NCI-H460 (cell line): ENCODE measurements at regions not wholly inside any gene's neighbourhood (a gene's known extent, or its start where the extent isn't known, plus 50 kb on each side); places are given as distances from the start of the nearest gene placed in this dataset.
"Not testable (repeated sequence)": the region's sequence is repeated elsewhere in the genome, so short reads cannot be mapped to it uniquely, and the experiment has no call there.

Experiments used
- DNase-seq: peaks from one replicate; pipeline ENCODE4 v3.0.0-alpha.2; 2016; ENCODE audit warnings: low read depth; ENCODE audit errors: extremely low read depth

DNA sequence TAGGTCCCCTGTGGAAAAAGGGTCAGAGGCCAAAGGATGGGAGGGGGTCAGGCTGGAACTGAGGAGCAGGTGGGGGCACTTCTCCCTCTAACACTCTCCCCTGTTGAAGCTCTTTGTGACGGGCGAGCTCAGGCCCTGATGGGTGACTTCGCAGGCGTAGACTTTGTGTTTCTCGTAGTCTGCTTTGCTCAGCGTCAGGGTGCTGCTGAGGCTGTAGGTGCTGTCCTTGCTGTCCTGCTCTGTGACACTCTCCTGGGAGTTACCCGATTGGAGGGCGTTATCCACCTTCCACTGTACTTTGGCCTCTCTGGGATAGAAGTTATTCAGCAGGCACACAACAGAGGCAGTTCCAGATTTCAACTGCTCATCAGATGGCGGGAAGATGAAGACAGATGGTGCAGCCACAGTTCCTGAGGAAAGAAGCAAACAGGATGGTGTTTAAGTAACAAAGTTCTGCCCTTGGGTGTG, 165.8 kb downstream of the RPIA start:
- DNase-seq: no peak

DNA sequence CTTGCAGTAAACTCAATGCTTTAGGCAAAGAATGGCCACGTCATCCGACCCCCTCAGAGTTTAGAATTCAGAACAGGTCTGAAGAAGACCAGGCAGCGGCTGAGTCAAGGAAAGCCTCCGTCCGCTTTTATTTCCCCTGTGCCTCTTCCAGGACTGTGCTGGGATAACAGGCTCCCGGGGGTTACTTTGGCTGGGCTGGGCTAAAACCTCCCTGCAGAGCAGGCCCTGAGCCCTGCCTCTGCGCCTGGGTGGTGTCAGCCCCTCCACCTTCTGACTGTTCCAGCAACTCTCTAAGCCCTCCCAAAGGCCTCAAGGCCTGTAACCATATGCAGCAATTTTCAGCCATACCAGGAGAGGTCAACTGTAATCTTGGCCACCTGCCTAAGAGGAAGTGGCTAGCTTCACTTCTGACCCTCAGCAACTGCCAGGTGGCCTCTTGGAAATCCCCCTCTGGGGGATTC, 166.5 kb downstream of the RPIA start:
- DNase-seq: no peak

DNA sequence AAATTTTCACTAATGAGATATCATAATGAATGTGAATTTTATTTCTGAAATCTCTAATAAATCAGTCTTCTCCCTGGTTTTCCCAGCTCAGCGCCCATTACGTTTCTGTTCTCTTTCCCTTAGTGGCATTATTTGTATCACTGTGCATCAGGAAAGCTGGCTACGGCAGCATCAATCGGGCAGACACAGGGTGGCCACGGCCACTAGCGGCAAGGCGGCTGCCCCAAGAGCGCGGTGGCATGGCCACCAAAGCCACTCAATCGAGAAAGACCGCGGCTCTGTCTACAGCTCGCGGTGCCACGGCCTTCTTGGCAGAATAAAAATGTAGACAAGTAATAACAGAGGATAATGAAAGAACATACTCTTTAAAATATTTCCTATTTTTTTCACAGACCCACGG, 168.0 kb downstream of the RPIA start:
- no peak for DNase-seq

DNA sequence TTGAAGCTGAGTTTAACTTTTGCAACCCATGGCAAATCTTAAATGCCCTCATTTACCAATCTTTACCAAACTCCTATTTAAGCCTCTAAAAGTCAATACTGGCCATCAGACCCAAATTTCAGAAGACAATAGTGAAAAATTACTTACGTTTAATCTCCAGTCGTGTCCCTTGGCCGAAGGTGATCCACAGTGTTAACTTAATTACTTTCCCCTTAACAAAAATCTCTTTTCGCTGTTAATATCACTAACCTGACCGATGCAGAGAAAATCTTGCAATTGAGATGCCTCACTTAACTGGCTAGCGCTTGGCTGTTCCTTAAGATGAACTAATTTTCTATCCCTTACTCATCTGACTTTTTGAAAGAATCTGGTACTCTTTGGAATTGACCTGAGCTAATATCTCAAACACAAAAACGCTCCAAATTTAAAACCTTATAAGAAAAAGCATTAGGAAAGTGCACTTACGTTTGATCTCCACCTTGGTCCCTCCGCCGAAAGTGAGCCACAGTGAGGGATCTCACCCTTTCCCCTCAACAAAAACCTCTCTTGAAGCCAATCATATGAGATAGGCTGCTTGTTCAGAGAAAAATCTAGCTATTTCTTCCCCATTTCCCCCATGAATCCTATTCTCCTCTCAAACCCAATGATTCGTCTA, 169.1 kb downstream of the RPIA start:
- no peak for DNase-seq

DNA sequence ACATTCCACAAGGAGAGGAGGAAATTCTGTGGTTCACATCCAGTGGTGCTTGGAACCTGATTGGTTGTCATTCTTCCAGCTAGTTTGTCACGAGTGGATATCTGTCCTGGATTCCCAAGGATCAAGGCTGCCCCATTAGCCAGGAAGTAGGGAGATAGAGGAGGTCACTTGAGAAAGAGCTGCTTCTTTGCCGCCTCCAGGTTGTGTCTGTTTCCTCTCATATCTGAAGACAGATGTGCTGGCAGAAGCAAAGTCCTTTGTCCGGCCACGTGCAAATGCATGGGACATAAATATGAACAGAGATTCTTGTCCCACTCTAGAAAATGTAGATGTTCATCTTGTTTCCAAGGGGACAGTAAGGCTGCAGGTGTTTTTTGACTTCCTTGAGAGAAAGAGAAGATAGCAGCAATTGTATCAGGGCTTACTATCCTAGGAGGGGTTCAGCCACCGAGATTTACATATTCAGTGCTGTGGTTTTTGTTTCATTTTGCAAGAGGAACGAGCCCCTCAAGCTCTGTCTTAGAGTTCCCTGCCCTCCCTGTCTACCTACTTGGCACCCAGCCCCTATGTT, 174.4 kb downstream of the RPIA start:
- no peak for DNase-seq

DNA sequence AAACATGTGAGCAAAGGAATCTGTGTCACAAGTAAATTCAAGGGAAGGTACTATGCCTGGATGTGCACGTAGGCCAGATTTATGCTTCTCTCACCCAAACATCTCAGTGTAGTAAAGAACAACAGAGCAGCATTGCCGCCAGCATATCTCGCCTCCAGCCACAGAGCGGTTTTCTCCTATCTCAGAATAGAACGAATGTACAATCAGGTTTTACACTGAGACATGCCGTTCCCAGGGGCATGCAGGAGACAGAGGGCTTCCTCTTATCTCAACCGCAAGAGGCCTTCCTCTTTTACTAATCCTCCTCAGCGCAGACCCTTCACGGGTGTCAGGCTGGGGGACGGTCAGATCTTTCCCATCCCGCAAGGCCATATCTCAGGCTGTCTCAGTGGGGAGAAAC, 175.3 kb downstream of the RPIA start:
- no peak for DNase-seq

DNA sequence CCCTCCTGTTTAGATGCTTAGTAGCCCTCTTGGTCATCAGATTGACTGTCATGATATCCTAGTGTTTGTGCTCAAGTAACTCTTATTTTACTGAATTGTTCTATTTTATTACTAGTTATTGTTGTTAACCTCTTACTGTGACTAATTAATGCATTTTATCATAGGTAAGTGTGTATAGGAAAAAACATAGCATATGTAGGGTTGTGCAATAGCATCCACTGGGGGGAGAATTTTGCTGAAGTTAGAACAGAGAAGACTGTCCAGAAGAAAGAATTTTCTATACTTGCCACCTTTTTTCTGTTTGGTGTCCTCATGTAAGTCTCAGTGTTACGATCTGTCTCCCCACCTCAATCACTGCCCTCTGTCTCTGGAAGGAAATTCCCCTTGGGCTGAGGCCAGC, 177.4 kb downstream of the RPIA start:
- no peak for DNase-seq

DNA sequence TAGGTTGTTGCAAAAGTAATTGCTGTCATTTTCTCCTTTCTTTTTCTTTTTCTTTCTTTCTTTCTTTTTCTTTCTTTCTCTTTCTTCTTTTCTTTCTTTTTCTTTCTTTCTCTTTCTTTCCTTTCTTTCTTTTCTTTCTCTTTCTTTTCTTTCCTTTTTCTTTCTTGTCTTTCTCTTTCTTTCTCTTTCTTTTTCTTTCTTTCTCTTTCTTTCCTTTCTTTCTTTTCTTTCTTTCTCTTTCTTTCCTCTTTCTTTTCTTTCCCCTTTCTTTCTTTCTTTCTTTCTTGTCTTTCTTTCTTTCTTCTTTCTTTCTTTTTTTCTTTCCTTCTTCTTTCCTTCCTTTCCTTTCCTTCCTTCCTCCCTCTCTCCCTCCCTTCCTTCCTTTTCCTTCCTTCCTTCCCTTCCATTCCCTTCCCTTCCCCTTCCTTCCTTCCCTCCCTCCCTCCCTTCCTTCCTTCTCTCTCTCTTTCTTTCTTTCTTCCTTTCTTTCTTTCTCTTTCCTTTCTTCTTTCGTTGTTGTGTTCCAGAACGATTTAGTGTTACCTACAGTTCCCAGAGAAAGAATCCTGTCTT, 178.9 kb downstream of the RPIA start:
- DNase-seq: no peak

DNA sequence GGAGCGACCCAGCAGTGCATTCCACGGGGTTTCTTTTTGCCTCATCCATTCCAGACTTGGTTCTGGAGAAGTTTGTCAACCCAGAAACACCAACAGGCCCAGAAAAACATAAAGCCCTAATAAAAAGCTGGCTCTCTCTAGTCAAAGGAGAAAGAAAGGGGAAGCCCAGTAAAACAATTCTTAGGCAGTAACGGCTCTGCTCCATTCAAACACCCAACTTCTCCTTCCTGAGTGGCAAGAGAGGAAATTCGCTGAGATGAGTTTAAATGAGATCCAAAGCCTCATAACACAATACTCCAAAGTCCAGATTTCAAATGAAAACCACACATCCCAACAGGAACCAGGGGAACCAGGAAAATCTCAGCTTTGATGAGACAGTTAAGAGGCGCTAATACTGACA, 179.9 kb downstream of the RPIA start:
- no peak for DNase-seq

DNA sequence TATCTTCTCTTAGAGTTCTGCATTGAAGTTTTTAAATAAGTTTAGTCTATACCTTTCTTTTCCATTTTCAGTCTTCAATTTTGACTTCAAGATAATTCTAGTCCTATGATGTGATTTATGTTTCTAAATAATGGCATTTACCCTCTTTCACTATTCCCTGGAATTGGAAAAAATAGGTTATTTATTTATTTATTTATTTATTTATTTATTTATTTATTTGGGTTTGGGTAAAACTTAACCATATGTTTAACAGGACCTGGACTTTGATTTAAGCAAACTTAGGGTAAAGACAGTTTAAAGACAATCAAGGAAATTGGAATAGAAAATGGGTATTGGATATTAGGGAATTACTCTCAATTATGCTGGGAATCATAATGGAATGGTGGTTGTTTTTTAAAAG, 182.1 kb downstream of the RPIA start:
- DNase-seq: no peak

DNA sequence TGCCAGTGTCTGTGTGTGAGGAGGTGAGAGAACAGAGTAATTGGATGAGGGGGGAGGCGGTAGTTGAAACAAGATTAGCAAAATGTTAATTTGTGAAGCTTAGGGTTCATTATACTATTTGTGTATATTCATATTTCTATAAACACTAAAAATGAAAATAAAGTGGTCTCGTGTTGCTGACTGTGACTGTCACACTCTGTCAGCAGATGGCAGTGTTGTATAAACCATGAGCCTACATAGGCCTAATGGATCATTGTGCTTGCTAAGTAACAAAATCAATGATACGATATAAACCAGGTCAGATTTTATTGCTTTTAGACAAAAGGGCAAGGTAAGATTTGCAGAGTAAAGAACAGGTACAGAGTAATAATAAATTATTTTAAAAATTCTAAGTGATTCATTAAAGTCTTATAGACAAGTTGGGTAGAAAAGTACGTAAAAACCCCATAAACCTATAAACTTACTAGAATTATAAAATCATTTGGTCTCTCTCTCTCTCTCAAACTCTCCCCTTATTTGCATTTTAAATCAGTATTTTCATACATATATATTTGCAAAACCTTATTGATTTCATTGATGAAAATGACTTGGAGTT, 182.7 kb downstream of the RPIA start:
- peak; percentile 74 for DNase-seq

DNA sequence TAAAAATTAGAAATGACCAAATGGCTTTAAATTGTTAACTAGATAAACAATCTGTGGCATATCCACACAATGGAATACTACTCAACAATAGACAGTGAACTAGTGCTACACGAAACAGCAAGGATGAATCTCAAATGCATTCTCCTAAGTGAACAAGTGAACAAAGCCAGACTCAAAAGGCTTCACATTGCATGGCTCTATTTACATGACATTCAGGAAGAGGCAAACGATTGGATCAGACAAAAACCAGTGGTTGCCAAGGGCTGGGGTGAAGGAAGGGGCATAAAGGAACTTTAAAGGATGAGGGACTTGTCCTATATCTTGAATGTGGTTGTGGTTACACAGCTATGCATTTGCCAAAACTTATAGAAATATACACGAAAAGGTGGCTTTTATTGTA, 184.3 kb downstream of the RPIA start:
- no peak for DNase-seq

DNA sequence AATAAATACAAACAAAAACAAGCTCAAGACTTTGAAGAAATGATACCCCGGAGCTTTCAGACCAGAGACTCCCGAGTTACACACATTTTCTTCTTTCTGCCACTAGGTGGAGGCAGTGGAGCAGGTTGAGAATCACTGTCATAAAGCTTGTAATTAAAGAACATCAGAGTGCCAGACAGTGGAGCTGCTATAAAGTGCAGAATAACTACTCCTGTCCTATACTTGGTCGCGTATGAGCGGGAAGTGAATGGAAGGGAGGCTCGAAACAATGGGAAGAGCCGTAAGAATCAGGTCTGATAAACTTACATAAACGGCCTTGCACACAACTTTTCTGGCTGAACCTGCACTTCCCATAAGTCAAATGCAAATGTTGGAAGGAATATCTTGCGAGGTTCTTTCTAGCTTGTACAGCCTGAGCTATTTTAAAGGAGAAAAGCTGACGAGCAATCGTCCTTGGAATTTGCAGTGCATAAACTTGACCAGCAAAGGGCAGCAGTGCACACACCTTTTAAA, 189.0 kb downstream of the RPIA start:
- peak; percentile 66 for DNase-seq

DNA sequence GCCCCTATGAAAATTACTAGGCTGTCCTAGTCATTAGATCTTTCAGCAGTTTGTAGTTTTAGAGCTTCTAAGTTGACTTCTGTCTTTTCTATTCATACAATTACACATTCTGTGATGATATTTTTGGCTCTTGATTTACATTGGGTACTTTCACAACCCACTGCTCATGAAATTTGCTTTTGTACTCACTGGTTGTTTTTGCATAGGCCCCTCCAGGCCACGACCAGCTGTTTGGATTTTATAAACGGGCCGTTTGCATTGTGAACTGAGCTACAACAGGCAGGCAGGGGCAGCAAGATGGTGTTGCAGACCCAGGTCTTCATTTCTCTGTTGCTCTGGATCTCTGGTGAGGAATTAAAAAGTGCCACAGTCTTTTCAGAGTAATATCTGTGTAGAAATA, 193.8 kb downstream of the RPIA start:
- DNase-seq: no peak

DNA sequence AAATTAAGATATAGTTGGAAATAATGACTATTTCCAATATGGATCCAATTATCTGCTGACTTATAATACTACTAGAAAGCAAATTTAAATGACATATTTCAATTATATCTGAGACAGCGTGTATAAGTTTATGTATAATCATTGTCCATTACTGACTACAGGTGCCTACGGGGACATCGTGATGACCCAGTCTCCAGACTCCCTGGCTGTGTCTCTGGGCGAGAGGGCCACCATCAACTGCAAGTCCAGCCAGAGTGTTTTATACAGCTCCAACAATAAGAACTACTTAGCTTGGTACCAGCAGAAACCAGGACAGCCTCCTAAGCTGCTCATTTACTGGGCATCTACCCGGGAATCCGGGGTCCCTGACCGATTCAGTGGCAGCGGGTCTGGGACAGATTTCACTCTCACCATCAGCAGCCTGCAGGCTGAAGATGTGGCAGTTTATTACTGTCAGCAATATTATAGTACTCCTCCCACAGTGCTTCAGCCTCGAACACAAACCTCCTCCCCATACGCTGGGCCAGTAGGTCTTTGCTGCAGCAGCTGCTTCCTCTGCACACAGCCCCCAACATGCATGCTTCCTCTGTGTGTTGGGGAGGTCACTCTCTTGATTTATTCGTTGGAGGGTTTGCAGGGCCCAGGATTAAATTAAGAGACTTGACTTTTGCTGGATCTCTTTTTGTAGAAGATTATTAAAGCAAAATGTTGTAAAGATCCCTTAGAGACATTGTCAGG, 194.4 kb downstream of the RPIA start:
- DNase-seq: no peak

DNA sequence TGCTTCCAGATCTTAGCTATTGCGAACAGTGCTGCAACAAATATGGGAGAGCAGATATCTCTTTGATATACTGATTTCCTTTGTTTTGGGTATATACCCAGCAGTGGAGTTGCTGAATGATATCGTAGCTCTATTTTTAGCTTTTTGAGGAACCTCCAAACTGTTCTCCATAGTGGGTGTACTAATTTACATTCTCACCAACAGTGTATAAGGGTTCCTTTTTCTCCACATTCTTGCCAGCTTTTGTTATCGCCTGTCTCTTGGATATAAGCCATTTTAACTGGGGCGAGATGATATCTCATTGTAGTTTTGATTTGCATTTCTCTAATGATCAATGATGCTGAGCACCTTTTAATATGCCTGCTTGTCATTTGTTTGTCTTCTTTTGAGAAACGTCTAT, 196.0 kb downstream of the RPIA start:
- DNase-seq: not testable (repeated sequence)

DNA sequence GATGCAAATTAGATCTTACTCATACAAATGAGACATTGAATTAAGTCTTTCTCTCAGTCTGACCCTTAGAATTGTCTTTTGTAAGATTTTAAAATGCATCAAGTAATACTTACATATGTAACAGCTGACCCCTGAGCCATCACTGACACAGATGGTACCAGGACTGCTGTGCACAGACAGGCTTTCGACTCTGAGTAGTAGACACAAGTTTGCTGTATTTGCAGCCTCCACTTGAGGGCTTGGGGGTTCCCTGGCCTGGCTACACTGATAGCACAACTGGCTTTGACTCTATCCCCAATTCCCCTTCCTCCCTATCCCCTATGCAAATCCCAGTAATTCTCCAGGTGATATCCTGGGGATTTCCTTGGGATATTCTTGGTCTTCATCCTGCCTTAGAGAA, 200.7 kb downstream of the RPIA start:
- DNase-seq: no peak

DNA sequence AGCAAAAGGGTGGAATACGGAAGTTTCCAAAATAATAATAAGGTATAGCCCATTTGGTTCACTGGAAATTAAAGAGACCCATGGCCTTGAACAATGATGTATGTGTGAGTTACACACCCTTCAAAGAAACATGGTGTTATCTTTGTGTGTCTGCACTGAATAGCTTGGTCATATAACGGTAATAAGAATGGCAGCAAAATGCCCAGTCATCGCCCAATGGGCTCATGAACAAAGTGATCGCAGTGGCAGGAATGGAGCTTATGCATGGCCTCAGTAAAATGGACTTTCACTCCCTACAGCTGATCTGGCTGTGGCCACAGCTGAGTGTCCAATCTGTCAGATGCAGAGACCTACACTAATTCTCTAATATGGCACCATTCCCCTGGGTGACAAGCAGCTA, 201.3 kb downstream of the RPIA start:
- no peak for DNase-seq

DNA sequence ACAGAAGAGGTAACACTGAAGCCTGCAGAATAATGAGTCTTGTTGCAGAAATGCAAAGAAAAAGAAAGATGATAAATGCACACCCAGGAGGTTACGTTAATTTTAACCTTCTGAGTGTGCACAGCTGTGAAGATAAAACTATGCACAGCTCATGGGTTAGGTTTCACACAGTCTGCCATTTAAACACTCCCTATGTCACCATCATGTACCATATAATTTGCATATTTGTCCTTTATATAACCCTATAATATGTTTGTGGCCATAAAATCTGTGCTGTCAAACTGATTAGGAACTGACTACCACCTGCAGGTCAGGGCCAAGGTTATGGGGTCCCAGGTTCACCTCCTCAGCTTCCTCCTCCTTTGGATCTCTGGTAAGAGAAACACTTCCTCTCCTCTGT, 205.5 kb downstream of the RPIA start:
- DNase-seq: no peak

DNA sequence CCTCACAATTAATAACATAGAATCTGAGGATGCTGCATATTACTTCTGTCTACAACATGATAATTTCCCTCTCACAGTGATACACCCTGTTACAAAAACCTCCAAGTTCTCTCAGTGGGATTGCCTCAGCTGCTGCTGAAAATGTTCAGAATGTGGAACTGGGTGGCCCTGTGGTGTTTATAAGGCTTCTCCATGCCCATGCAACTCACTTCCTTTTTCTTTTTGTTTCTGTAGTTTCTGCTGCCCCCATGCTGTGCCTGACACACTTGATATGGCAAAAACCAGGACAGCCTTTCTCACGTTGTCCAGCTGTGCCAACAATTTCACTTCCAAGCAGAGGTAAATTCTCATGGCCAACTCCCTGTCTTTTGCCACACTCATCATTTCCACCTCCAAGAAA, 206.2 kb downstream of the RPIA start:
- DNase-seq: no peak

DNA sequence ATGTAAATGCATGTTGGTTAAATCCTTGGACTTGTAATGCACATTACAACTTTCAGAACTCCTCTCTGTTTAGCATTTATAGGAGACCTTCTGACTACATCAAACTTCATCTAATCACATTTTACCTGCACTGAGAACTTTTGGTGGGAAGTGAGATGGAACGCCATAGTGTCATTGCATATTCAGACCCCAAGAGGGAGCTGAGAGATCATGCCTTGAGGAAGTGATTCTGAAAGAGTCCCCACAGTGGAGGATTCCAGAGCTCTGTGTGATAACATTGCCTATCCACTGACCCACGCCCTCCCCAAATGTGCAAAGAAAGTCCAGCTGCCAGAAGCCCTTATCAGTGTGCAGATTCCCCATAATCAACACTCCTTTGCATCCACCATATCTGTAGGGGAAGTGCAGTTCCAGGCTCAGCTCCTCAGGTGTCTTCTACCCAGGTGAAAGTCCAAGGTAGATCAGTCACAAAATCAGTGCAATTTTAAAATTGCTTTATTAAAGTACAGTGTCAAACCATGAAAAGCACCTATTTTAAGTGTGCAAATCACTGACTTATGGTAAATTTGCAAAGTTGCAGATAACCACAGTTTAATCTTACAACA, 212.4 kb downstream of the RPIA start:
- peak; percentile 54 for DNase-seq
